GM19372 (cell line): ENCODE measurements at regions not wholly inside any gene's neighbourhood (a gene's known extent, or its start where the extent isn't known, plus 50 kb on each side); places are given as distances from the start of the nearest gene placed in this dataset.

Source experiments
- ATAC-seq: cut with Tn5 transposase; IDR thresholded peaks from one replicate; pipeline ENCODE4 v1.9.1; 2021; ENCODE audit warnings: mild to moderate bottlenecking, low read depth, moderate library complexity; ENCODE audit not compliant: unreplicated experiment

DNA sequence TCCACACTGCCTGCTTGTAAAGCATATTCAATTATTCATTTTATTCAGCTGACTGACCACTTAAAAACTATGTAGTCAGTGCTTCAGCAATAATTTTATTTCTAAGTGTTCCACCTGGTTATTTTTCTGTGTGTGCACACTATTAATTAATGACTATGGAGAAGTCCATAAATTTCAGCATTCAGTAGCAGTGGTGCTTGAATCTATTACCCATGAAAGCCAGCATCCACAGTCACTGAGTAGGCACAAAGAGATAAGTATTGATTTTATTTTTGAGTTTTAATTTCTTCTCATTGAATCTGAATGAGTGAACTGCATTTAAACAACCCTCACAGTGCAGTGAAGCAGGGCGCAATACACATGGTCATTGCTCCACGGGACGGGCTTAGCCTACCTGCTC is 643.1 kb downstream of the GALC start:
- ATAC-seq: no peak

DNA sequence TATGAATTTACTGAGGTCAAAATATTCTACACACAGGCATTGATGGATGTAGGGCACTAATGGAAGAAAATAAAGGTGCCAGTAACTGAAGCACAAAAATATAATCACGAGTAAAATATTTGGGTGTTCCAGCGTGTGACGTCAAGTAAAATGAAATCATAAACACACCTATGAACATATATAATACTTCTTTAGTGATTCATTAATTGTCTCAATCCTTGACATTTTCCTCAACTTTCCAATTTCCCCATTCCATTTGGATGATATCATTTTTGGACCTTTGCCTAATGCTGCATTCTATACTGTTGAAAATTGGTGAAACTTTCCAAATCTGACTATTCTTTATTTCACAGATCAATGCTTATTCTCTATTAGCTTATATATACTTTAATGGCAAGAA is 649.3 kb downstream of the GALC start:
- ATAC-seq: no peak

DNA sequence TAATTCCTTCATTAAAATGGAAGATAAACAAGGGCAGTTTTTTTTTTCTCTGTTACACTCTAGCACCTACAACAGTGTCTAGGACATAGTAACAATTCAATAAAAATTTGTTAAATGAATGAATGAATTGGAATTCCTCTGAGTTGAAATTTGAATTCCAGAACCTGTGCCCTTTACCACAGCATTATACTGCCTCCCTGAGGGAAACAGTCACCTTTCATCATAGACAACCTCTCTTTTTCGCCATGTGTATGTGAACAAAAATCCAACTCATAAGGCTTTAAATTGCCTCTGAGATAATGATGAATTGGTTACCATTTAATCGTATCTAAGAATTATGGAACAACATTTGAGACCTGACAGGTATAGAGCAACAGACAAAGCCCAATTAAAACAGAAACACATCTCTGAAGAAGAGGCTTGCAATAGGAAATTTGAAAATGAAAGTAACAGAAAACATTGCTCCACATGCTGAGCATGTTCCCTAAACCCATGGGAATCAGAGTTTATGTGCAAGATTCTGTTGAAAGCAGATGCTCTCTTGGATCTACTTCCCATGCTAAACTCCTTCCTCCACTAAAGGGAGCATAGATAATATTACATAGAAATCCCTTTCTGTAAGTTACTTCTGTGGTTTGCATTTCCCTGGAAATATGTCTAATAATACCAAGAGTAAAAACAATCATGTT is 657.8 kb downstream of the GALC start:
- no peak for ATAC-seq

DNA sequence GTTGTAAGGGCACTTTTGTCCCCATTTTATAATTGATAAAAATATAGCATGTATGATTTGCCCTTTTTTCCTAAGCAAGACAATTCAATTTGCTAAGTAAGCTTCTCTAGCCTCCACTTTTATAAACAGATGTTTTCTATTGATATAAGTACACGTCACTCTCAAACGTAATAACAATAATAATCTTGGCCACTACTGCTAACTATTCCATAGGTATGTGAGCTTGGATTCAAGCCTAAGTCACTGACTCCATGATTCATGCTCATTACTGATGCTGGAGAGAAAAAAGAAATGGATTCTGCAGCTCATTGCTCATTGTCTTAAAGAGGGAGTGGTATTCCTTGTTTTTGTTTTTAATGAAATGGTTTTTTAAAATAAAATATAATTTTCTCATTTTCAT is 661.0 kb downstream of the GALC start:
- ATAC-seq: no peak

DNA sequence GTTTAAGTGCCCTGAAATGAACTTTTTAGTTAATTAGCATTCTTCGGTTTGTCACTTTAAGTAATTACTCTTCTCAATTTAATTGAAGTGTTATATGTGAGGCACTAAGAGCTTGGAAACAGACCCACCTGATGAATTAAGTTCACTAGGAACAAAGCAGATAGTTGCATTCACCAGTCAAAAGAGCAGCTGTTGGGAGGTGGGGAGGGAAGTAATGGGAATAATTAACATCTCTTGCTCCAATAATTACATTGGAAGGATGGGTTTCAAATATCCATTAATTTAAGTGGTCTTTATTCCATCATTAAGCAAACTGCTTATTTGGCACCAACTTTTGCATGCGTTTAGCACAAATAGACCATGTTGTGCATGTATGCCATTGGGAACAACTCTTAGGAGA is 667.2 kb downstream of the GALC start:
- ATAC-seq: no peak

DNA sequence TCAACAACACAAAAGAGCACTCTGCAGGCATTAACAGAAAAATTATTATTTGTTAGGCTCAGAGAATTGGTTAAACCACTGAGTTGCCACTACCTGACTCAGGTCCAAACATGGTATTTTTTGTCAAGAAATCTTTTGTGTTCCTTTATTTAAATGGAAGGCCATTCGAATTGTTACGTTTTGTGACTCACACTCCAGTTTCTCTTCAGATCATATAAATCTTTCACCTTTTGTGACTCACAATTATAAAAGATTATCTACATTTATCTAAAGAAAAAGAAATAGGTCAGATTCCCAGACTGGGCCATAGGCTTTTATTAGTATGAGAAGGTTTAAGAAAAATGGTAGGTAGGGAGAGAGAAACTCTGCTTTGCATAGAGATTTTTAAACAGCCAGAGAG is 669.8 kb downstream of the GALC start:
- no peak for ATAC-seq

DNA sequence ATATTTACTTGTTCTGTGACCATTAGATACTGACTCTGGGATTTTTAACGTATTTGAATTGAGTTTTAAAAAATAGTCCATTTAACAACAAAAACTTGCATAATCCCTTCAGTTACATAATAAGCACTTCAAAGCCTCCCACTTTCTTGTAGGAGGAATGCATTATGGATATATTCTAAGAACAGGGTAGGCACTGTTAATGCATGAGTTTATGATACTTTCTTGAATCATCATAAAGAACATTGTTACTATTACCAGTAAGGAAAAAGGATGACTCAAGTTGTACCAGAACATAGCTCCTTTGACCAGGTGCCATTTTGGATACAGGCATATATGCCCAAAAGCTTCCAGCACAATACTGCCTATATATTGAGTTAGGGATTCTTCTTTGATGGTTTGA is 671.4 kb downstream of the GALC start:
- ATAC-seq: no peak

DNA sequence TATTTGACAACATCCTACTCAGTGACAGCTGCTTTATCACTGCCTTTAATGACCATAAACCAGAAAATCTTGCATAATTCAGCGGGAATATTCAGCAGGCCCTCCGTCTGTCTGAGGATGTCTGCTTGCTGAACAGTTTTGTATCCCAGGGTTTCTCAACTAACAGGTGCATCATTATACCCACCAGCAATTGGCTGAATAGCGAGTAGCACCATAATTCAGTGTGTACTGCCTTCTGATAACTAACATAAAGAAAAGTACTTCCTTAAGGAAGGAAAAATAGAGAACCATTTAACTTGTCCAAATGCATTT is 680.1 kb downstream of the GALC start:
- ATAC-seq: no peak

DNA sequence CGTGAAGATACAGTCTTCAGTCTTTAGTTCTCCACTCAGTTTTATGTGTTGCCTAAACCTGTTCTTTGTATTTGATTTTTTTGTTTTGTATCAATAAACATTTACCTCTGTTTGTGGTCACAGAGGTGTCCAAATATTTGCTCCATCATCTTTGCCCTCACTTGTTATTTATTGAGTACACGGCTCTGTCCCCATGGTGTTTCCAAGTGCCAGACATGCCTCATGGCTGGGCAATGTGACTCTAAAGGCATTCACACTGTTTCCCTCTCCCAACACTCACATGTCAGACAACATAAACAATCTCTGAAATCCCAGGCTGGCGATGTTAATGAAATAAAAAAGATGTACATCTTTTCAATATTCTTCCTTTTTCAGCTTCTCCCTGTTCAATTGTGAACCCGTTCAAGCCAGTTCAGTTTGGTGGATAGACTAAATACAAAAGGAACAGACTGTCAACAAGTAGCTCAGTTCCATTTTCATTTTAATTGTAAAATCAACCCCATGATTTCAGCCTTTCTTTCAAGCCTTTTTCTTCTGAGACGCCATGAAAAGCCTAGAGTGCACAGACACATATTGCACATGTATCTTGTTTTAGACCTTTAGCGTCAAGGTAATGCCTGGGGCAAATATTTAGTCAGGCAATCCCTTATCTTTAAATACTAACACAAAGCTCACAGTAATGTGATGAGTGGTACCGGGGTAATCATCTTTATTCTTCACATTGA is 680.7 kb downstream of the GALC start:
- ATAC-seq: no peak

DNA sequence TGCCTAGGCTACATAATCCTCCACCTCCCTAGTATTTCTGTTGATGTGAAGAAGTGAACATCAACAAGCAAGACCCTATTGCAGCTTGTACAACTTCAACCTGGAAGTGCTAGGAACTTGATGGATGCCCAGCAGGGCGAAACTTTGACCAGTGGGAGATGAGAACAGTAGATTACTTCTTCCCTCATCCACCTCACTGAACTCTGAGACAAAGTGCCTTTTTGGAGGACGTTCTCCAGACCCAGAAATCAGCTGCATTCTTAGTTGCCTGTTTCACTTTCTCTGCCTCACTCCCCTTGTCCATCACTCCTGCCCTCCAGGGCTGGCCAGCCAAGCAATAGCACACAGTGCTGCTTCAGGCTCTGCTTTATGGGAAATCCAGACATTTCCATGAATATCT is 683.4 kb downstream of the GALC start:
- no peak for ATAC-seq

DNA sequence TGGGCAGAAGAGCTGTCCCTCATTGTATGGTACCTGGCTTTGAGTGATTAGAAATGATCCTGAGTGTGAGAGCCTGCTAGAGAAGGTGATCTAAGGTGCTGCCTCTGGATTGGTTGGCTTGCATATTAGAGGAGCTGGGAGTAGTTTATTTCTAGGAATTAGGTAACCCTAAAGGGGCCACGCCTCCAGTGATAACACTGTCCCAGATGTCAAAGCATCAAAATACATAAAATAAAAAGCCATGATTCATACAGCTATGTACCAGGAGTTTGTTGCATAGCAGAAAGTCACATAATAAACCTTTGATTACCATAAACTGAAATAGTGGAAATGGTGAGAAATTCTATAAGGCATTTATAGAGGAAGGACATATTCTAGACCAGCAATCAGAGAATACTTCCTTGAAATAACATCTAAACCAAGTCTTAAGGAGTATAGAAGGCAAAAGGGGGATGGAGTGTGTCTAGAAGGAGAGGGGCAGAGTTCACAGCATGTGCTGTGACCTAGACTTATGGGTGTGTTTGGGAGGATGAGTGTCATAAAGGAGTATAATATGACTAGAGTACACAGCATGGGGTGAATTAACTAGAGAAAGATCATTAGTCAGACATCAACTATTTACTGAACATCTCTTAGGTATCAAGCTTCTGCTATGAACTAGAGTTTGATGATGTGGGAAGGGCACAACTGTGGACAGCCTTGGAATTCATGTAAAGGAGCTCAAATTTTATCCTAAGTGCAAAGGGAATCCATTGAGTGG is 686.4 kb downstream of the GALC start:
- no peak for ATAC-seq

DNA sequence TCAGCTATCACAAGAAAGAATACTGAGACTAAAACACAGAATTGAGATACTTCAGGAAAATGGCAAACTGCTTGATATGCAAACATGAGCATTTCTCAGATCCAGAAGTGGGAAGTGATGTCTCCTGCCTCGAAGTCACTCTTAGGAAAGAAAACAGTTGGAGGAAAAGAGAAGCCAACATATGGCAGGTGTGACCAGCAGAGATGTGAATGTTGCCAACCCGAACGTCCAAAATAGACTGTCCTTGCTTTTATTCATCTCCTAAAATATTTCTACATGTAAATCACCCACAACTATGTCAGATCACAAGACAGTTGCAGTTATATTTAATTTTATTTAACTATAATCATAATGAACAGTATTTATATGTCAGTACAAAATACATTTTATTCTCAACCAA is 687.6 kb downstream of the GALC start:
- no peak for ATAC-seq

DNA sequence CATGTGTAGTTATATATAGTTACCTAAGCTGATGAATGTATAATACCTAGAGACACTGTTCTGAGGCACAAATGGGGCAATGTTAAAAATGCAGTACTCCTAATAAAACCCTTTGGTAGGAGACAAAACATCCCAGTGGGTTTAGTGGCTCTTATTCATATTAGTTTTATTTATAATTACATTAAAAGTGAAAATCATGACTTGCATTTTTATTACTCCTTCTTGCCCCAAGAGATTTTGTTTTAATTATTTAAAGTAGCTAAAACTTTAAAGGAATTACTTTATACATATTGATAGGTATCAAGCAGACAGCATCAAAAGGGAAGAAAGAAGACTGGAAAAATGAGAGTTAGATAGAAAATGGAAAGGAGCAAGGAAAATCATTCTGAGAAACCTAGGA is 688.6 kb downstream of the GALC start:
- no peak for ATAC-seq

DNA sequence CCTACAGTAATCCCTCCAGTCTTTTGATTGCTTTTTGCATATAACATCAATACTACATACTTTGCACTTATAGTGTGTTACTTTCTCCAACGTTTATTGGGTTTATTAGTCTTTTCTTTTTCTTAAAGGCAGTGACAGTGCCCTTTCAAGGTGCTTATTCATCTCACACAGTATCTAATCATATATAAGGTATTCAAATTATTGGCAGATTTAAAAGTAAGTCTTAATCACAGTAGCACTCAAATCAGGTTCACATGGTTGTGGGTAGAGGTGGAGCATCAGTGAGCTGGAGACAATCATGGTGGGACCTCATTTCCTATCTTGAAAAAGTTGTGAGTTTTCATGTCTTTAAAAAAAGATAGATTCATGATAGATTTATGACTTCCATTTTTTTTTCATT is 706.2 kb downstream of the GALC start:
- ATAC-seq: no peak

DNA sequence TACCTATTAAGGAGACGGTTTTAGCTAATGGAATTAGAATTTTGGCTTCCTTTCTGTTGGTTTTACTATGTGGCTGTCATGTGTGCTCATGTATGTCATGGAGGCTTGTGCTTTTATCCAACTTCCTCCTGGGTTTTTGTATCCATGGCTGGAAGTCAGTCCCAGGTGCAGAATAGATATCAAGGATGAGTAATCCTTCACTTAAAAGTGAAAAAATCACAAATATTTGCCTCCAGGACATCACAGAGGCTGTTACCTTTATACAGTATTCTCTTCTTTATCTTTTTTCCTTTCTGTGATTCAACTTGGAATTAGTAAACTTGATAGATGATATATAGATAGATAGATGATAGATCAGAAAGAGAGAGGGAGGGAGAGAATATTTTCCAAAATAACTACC is 706.8 kb downstream of the GALC start:
- no peak for ATAC-seq

DNA sequence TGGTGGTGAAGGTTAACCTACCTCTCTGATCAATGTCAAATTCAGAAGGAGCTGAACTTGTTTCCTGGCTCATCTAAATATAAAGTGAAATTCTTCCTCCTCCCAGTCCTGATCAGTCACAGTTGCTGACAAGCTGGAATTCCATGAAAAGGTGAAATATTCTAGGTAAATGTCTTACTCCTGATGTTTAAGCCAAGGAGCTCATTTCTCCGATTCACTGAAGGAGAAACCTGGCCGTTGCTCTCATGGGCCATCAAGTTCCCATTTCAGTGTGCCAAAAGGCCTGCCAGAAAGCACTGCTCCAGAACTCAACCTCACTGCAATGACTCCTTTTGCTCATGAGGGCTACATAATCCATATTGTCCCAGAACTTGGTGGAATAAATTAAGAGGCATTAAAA is 707.5 kb downstream of the GALC start:
- ATAC-seq: no peak

DNA sequence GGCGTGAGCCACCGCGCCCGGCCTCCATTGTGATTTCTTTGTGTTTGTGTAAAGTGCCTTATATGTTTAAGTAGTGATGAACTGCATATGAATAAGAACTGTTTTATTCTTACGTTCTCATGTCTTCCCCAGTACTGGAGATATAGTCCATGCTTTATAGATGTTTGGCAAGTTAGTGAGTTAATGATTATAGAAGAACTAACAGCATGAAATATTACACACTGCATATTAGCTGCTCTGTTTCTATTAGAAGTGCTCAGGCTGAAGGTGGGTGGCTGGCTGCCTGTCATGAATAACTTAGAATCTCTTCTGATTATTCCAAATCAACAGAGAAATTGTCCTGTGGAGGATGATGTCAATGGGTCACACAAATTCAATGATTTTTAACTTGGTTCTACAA is 709.4 kb downstream of the GALC start:
- ATAC-seq: no peak

DNA sequence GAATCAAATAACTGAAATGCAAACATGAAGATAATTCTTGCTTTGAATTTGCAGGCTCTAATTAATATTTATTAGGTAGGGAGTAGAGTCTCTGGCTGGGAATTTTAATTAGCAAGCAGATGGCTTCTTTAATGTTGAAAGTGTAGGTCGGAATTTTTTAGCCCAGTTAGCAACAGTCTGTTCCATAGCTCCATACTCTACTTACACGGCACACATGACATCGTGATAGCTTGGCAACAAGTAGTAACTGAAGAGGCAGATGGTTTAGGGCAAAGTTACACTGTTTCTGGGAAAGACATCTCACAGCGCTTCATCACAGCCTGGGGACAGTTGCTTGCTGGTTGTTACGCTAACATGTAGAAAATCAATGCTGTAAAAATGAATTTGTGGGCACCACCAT is 710.7 kb downstream of the GALC start:
- ATAC-seq: no peak

DNA sequence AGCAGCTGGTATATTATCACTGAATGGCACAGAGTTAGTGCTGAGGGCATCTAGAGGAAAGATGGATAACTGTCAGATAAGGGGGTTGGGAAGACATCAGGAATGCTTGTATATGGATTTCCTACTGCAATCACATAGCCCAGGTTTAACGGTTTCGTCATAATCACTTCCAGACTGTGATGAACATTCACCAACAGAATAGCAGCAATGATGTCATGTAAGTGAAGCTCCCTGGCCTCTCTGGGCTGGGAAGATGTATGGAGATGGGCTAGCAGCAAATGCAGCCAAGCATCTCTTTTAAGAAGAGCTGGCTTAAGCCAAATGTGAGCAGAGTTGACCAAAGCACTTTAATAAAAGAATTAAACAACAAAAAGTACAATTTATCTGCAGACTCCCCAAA is 714.6 kb downstream of the GALC start:
- no peak for ATAC-seq

DNA sequence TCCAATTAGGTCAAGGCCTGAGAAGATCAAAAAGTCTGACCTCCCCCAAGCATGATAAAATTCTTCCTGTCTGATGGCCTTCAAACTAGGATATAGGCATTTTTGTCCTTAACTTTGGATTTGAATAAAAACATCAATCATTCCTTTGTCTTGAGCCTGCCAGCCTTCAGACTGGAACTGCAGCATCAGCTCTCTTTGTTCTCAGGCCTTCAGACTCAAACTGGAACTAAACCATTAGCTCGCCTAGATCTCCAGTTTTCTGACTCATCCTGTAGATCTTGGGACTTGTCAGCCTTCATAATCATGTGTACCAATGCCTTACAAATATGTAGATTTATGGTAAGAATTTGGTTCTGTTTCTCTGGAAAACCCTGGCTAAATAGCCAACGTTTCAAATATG is 721.7 kb downstream of the GALC start:
- no peak for ATAC-seq

DNA sequence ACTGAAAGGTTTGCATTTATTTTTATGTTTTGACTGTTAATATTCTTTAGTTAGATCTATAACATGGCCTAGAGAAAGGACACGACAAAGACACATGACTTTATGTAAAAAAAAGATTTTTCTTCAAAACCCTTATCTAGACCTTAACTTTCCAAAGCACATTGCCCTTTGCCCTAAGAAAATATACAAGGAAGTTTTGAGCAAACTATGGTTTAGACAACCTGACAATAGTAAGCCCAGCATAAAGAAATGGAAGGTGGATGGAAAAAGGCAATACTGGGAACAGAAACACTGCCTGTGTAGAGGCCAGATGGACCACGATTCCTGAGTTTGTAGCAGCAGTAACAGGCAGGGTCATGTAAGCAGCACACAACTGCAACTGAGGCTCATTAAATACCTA is 724.0 kb downstream of the GALC start:
- ATAC-seq: no peak

DNA sequence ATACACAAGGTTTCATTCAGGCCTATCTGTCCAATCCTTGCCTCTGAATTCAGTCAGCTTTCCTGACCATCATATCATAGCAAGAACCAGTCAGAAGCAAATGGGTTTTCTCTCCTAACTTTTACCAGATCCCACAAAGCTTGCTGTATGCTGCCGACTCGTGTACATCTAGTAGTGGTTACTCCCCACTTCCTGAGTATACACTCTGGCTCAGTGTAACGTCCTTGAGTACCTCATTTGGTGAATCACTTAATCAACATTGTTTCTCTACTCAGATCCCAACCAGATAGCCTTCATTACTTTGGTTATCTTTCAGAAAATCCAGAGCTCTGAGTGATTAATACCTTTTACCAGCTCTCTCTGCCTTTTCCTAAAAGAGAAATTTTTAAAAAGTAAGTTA is 728.2 kb downstream of the GALC start:
- ATAC-seq: no peak
